GM18511 (cell line): ENCODE measurements at regions not wholly inside any gene's neighbourhood (a gene's known extent, or its start where the extent isn't known, plus 50 kb on each side); places are given as distances from the start of the nearest gene placed in this dataset.
"Not testable (repeated sequence)": the region's sequence is repeated elsewhere in the genome, so short reads cannot be mapped to it uniquely, and the experiment has no call there.

Experiments
- ATAC-seq: cut with Tn5 transposase; IDR thresholded peaks from one replicate; pipeline ENCODE4 v1.9.1; 2021; ENCODE audit warnings: mild to moderate bottlenecking, moderate library complexity; ENCODE audit not compliant: unreplicated experiment

DNA sequence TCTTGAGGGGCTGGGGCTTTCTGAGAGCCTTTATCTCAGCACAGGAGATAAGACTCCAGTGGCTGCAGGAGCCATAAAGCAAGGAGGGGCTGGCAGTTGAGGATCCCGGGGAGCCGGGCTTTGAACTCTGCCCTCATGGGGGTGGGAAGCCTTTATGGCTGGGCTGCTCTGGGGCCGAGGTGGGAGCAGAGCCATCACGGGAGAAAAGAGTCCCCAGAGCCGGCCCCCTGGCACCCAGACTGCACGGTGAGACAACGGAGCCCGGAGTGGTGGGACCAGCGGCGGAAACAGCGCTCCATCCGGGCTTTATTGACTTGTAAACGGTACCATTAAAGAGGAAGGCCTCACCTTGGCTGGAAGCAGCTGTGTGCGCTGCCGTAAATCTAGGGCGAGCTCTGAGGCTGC lies 162.6 kb downstream of the MYCN start:
- ATAC-seq, result no peak

DNA sequence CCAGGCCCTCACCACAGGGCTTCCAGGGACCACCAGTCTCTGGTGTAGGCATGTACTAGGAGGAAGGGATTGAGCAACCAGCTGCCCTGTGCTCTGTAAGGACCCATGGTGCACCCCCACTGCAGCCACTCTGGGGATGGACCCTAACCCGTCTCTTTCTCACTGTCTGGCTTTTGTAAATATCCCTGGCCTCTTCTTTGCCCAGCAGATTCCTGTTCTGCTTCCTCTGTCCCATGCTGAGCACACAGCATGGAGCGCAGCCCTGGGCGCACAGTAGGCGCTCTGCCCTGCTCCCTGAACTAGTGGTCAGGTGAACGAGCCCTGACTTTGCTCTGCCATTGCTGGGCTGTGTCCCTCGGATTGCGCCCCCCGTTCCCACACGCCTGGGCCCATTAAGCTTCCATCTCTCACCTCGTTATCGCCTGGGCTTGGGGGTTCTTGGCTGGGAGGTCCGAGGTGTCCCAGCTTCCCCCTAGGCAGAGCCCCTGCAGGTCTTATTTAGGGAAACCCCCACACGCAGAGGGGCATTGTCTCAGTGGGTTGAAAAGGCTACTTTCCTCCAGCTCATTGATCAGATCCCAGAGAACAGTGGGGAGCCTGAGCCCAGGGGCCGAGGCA lies 162.1 kb downstream of the MYCN start:
- ATAC-seq, result no peak

DNA sequence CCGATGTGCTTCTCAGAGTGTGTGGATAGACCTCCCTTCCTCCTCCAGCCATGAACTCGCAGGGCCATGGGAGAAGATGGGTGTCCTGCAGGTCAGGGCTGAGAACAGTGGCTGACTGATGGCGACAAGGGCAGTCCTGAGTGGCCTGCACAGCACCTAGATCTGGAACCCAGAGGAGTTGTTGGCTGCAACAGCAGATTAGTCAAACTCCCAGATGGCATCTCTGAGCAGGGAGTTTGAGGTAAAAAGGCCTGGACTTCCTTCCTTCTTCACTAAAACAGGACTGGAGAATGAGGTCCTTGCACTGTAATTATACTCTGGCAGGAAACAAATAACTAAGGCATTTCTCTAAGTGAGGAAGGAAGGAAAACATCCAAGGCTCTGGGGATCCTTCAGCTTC lies 160.8 kb downstream of the MYCN start:
- ATAC-seq, result no peak

DNA sequence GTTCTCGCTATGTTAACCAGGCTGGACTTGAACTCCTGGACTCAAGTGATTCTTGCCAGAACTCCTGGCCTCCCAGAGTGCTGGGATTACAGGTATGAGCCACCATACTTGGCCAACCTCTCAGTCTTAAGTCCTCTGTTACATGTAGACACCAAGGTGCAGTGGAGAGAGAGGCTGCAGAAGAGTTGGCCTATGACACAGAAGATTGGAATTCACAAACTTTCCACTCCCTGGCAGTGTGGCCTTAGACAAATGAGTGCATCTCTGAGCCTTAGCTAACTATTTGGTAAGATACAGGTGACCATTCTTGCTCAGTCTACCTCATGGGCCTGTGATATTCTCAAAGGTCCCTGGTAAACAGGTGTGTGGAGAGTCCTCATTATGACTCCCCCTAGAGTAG lies 159.7 kb downstream of the MYCN start:
- ATAC-seq, result no peak

DNA sequence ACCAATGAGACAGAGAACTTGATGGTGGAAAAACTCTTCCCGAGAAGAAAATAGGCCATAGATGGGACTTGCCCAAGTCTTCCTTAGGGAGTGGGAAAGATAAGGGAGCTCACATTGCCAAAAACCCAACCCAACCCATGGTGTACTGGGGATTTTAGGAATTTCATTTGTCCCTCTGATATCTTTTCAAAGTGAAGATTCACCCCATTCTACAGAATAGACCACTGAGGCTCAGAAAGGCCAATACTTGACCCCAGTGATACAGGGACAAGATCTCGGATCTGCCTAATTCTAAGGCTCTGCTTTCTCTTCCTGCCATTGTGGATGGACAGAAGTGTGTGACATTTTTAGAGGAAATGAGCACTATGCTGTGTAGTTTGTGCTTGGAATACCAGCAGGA lies 159.0 kb downstream of the MYCN start:
- no peak for ATAC-seq

DNA sequence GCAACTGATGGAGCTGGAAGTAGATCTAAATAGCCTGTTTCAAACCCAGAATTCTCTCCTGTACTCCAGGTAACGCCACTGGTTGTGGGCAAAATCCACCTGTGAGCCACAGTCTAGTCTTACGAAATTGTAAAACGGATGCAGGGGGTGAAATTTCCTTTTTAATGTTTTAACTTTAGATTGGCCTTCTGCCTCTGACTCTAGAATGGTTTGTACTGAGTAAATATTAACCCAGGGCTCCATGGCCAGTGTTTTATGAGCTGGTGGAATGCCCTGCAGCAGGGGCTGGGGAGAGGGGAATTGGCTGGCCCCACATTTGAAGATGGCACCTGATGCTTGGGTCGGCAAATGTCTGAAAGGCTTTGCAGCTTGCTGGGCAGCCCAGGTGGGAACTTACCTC lies 156.6 kb downstream of the MYCN start:
- ATAC-seq, result no peak

DNA sequence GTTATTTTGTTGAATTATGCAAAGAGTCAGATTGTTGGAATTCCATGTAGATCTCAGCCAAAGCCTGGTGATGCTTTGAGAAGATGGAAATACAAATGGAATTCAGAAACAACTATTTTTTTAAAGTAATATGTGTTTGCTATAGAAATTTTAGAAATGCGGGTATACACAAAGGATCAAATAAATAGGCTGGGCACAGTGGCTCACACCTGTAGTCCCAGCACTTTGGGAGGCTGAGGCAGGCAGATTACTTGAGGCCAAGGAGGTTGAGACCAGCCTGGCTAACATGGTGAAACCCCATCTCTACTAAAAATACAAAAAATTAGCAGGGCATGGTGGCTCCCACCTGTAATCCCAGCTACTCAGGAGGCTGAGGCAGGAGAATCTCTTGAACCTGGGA lies 155.1 kb downstream of the MYCN start:
- not testable (repeated sequence) for ATAC-seq

DNA sequence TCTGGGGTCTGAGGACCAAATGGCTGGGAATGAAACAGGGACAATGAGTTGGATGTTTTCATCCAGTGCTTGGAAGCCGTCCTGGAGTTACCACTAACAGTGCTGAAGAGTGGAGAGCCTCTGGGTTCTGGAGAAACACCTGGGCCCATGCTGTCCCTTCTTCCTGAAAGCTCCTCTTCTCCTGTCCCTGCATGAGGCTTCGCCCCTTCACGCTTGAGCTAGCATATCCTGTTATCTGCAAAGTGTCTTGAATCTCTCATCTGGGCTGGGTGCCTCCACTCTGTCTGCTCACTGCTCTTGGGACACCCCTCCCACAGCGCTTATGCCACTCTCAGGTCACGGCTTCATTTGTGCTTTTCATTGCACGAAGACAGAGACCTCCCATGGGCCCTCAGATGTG lies 154.5 kb downstream of the MYCN start:
- ATAC-seq, result no peak

DNA sequence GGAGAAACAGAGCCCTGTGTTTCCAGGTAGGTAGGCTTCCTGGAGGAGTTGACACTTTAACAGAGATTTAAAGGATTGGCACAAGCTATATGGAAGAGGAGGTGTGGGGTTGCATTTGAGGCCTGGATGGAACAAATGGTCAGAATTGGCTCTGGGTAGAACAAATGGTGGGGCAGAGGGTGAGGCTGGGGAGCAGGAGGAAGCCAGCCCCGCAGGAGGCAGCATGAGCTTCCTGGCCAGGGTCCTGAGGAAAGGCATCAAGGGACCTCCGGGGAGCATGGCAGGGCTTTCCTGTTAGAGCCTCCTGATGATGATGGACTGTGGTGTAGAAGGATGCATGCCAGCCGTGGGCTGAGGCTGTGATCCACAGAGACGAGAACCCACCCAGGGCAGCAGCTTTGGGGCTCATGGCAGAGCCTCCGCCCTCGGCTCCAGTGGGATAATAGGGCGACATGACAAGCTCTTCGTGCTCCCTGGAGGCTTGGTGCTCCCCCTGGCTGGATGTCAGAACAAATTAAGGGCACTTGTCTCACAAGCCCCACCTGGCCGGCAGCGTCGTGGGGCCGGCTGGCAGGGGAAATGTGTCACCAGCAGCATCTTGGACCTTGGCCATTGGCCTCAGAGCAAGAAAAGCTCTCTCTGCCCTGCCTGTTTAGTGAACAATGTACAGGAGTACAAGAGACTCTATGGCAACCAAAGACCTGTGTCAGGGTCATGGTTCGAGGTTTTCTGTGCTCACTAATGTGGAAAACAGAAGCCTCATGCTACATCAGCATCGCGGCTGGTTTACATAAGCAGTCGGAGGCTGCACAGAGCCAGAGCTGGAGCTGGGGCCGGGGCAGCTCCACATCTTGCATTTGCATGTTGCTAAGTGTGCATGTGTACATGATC lies 153.5 kb downstream of the MYCN start:
- no peak for ATAC-seq

DNA sequence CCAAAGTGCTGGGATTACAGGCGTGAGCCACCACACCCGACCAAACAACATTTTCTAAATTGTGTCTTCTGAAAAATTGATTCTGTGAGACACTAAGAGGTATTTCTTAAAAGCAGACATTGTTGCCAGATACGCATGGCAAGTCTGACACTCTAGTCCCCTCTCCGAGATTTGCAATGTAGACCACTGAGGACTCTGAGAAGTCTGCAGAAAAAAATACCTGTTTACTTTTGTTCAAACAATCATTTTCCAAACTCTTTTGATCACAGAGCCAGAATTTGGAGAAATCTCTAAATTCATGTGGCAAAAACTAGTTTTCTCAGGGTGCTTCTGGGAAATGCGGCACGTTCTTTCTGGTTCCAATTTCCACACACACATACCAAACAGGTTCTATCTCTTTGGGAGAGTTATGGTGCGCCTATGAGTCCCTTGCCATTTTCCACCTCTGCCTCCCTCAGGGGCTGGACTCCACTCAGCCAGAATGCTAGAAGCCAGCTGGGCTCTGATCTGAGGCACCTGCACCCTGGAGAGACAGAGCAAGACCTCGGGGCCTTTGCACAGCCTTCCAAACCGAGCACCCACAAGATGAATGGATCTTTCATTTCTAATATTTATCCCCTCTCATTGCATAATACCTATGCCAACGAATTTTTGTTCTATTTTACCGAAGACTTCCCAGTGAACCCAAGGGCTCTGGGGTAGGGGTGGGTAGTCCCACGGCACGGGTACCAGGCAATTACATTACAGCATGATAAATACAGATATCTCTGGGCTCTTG lies 152.7 kb downstream of the MYCN start:
- no peak for ATAC-seq

DNA sequence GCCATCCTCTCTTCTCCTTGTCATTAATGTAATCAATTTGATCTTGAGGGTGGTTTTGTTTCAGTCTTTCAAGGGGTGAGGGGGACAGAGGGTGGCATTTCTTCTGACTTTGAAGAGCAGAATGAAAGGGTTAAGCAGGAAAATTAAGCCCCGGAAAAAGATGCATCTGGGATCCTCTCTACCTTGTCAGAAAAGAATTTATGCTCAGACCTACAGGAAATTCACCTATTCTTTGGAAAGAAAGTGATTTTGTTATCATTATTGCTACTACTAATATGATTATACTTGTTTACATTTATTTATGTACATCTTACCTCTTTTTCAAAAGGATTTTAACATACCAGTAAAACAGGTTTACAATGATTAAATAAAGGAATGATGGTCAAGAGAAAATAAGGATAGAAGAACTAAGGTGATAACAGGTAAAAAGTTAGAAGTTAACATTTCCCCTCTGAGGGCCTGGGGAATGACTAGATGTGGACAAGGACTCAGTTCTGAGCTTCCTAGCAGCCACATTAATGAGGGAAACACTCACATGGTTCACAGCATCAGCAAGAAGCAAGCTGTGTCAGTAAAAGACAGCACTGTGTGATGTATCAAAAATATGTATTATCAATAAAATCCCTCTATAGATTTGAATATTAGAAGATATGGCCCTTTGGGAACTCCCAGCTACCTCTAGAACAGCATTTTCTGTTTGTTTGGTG lies 151.4 kb downstream of the MYCN start:
- ATAC-seq, result no peak

DNA sequence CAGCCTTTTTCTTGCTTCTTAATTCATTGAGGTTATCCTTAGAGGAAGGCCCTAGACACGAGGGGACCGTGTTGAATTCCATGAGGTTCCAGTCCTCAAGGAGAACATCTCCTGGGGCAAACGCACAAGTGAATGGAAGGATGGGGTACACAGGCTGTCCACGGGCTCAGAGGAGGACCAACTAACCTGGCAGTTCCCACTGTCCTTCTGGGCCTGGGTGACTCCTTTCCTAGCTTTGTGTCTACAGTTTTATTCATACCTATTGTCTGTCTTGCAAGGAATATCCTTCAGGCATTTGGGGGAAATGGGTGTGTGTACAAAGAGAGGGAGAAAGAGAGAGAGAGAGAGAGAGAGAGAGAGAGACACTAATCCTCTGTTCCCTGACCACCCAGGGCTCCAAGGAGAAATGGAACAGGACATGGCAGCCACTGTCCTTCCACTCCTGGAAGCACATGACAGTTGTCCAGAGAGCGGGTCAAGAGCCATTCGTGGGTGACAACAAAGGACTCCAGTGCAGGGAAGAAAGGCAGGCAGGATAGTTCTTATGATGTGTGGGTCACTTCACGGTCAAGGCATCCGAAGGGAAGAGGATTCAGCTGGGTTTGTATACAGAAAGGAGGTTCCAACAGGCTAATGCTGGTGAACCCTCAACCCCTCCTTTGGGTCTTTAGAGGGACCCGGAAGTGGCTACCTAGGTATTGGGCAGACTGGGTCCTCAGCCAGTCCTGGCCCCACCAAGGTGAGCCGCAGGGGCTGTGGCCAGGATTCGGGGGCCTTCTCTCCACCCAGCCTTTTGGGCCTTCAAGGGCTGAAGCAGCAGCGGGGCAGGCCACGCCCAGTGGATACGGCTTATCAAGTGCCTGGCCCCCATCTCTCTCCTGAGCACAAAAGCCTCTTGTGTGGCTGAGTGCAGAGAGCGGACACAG lies 150.6 kb downstream of the MYCN start:
- ATAC-seq, result no peak

DNA sequence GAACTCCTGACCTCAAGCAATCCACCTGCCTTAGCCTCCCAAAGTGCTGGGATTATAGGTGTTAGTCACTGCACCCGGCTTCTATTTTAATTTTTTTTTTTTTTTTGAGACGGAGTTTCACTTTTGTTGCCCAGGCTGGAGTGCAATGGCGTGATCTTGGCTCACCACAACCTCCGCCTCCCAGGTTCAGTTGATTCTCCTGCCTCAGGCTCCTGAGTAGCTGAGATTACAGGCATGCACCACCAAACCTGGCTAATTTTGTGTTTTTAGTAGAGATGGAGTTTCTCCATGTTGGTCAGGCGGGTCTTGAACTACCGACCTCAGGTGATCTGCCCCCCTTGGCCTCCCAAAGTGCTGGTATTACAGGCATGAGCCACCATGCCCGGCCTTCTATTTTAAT lies 149.1 kb downstream of the MYCN start:
- not testable (repeated sequence) for ATAC-seq

DNA sequence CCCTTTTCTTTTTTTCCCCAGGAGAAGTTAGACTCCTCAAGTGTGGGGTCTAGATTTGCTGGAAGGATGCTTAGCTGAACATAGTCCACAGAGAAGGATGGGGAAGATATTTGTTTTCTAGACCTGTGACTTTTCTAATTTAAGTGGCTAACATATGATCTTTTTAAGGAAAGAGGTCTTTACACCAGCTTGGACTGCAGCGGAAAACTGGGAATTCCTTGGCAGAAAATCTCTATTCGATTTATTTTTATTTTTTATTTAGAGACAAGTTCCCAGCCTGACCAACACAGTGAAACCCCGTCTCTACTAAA lies 148.4 kb downstream of the MYCN start:
- ATAC-seq, result no peak

DNA sequence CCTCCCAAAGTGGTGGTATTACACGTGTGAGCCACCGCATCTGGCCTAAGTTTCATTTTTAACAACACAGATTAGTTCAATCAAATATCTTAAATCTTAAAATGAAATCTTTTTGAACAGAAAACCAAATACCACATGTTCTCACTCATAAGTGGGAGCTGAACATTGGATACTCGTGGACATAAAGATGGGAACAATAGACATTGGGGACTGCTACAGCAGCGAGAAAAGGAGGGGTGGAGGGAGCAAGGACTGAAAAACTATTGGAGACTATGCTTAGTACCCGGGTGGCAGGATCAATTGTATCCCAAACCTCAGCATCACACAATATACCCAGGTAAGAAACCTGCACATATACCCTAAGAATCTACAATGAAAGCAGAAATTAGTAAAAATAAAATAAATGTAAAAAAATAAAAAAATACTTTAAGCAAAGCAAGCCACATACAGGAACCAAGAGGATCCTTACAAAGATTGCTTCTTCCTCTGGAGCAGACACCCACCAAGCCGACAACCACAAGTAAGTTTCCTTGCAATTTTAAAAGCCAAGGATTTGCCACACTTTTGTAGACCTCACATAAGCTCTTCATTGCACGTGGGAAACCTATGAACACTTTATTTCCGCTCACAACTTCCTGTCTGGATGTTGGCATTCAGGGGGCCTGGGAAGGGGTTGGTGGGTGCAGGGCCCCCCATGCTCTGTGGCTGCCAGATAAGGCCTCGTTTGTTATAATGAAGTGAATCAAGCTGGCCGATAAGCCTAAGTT lies 147.9 kb downstream of the MYCN start:
- no peak for ATAC-seq

DNA sequence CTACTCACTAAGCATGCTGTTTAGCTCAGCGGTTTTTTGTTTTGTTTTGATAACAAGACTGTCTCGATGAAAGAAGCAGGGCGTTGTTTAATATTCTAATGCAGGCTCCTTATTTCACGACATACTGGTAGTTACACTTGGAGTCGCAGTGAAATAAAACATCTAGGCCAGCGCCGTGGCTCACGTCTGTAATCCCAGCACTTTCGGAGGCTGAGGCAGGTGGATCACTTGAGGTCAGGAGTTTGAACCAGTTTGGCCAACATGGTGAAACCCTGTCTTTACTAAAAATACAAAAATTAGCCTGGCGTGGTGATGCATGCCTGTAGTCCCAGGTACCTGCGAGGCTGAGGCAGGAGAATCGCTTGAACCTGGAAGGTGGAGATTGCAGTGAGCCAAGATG lies 145.8 kb downstream of the MYCN start:
- not testable (repeated sequence) for ATAC-seq

DNA sequence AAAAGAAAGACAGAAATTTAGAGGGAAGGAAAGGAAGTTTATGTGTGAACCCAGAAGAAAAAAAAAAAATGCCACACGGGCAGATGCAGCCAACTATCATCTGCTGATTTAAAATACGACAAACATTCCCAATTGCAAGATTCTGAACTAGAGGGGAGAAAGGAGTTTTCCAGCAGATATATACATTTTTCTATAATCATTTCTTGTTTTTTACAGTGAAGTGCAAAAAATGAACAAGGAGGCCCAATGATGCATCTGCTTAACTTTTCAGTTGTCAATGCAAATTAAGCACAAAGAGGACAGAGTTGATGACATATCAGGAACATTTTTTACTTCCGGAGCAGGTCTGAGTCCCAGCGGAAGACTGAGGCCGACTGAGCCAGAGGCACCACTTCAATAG lies 144.7 kb downstream of the MYCN start:
- no peak for ATAC-seq

DNA sequence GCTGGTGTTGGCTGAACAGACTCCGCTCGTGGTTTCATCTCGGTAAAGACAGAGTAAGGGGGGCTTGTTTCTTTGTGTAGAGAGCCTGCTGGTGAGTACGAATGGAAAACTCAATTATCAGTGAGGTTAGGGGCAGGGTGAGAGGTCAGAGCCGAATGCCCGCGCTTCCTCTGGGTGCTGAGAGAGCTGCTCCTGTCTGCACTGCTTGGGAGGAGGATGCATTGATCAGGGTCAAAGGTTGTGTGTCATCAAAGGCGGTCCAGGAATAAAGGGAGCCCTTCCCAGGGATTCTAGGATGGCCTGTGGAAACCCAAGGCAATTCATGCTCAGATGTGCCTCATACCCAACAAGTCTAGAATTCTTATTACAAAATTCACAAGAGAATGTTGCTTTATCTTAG lies 143.9 kb downstream of the MYCN start:
- no peak for ATAC-seq

DNA sequence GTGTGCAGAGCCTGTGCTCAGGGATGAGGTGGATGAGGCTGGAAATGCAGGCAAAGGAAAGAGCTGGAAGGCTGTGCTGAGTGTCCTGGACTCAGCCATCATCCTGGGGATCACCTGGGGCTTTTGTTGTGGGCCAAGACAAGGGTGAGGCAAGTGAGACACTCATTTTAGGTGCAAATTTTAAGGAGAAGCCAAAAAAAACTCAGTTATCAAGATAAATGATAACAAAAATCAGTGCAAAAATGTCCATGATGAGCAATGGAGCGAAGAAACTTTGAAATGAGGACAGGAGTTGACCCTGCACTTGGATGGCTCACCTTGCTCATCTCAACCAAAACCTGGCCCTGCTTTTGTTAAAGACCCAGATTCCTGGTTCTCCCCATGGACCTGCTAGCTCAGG lies 141.9 kb downstream of the MYCN start:
- no peak for ATAC-seq
